HG02588 (cell line): ENCODE measurements at regions not wholly inside any gene's neighbourhood (a gene's known extent, or its start where the extent isn't known, plus 50 kb on each side); places are given as distances from the start of the nearest gene placed in this dataset.

Experiments used
- ATAC-seq: cut with Tn5 transposase; IDR thresholded peaks from one replicate; pipeline ENCODE4 v1.9.1; 2021; ENCODE audit warnings: mild to moderate bottlenecking, moderate library complexity; ENCODE audit not compliant: unreplicated experiment

DNA sequence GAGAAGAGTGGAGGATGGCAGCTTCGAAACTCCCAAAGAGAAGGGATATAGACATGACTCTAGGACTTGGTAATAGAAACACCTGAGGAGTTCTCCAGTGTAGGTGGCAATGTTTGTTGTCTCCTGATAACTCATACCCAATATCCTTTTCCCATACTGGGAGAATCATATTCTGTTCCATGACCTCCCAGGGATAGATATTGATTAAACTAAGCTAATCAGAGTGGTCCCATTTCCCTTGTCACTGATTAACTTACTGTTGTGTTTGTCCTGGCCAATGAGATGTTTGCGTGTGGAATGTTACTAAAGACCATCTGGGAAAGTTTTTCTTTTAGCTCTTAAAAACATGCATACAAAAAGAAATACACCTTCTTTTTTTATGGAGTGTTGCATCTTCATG is 85.6 kb downstream of the RPL22L1 start:
- ATAC-seq, result no peak

- no peak for ATAC-seq
Measured at GRCh38 chr3:170780955-170781354, 89.0 kb downstream of the RPL22L1 start.

DNA sequence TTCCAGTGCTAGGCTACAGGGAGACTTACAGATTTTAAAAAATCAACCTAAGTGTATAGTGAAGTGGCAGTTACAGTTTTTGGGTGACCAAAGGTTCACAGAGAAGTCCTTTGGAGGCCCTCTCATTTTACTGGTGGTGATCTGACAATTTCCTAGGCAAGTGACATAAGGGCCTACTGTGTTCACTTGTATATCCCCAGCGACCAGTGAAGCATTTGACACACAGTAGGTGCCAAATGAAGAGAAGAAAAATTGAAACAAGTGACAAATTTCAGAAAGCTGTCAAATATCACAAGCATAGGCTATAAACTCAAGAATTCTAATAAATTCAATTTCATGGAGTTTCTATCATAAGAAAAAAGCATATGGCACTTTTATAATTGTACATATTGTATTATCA is 89.5 kb downstream of the RPL22L1 start:
- no peak for ATAC-seq

DNA sequence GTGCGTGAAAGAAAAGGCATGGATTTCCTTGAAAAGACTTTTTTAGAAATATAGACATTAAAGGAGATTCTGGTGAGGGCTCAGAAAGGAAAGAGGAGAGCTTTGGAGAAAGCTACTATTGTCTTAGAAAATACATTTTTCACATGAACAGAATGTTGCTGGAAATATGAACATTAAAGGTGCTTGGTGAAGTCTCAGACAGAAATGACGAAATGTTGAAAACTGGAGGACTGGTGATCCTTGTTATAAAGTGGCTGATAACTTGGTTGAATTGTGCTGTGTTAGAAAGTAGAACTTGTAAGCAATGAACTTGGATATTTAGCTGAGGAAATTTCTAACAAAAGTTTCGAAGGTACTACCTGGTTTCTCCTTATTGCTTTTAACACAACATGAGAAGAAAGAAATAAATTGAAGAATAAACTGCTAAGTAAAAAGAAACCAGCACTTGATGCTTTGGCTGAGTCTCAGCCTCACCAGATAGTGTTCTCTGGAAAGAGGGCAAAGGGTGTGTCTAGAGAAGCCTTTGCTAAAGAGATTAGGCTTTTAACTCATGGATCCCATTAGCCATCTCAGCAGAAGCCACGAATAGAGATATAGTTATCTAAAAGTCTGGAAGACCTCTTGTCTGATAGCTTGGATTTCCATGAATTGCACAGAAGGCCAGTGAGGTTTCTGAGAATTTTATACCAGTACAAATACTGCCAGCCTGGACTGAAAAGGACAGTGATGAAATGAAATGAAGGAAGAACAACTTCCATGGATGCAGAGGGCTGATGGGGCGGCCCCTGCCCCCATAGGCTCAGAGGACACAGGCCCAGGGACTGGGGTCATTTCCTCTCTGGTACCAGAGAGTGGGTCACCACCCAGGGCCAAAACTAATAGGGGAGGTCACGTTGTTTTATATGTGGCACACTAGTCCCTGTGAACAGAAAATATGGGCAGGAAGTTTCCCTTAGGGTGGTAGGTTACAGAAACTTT is 91.5 kb downstream of the RPL22L1 start:
- ATAC-seq, result no peak

DNA sequence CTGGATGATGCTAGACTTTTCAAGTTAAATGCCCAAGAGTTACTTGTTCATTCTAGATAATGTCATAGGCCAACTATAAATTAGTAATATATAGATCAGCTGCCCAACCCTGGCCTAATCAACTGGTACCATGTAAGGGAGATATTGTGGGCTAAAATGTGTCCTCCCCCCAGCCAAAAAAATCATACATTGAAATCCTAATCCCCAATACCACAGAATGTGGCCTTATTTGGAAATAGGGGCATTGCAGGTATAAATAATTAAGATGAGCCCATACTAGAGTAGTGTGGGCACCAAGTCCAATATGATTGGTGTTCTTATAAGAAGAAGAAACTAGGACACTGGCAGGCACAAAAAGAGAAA is 92.5 kb downstream of the RPL22L1 start:
- ATAC-seq, result no peak

- ATAC-seq, result no peak
Measured at GRCh38 chr3:170776887-170777563, 93.0 kb downstream of the RPL22L1 start.

DNA sequence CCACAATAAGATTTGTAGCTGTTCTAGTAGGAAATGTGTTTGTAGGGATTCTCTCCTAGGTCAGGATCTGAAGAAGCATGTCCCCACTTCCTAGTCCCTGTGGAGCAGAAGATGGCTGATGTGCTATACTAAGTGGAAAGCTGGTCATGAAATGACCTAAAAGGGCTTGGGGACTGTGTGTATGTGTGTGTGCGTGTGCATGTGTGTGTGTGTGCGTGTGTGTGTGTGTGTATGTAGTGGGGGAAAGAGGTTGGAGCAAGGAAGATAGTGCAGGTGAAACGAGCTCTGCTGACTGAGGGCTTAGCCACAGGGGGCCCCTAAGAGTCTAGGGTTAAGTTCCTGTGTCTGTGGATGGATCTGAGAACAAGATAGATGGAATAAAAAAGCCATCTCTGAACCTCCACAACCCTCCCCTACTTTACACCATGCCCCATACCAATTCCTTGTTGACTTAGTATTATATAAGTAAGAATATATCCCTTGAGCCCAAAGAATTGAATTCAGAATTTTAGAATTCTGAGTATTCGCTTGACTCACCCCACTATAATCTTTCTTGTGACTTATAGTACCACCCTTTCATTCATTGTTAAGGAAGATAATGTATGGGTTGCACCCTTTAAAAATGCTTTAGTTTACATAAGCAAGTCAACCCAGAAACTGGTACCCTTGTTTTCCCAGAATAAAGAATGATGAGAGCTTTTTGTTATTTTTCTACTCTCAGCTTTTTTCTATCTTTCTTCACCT is 96.1 kb downstream of the RPL22L1 start:
- no peak for ATAC-seq

DNA sequence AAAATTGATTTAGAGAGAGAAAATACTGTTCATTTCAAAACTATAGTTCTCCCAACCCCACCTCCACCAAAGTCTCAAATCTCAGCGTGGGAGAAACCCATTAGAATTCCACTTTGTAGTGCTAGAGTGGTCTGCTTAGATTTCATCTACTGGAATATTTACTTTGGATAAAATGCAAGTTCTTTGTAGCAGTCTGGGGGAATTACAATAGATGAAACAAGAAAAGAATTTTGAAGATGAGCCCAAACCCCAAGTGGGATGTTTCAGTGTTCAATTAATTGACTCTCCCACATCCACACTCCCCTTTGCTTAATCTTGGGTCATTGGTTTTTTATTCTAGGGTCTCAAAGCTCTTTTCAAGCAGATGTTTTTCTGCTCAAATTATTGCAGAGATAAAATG is 97.8 kb downstream of the RPL22L1 start:
- ATAC-seq, result no peak

DNA sequence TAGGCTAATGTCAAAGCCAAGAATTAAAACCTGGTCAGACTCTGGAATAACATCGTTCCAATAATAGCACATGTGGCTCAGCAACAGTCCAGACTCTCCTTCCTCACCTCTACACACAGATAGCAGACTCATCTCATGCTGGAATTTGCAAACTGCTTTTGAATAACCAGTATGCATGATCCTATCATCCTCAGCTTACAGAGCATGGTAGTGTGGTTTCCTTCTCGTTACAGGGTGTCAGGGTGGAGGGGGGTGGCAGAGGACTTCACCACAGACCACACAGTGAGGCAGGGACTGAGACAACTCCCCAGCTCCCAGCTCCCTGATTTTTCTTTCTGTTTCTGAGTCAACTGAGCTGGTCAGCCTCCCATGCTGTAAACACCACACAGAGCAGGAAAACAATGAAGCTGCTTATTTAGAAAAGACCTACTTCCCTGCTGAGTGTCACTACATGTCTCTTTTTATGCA is 101.6 kb downstream of the RPL22L1 start:
- no peak for ATAC-seq

DNA sequence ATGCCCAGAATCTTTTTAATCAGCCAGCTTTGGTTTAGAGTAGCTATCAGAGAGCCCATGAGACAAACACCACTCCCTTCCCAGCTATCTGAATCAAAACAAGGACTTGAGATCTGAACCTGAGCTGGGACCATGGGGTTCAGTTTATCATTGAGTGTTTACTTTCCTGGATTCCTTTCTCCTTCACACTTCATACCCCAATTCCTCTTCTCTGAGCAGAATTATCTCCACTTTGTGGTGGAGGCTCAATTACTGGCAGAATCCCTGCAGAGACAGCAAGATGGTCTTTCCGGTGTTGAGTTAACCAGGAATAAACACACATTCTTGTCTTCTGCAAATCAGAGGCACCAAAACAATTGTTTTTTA is 102.4 kb downstream of the RPL22L1 start:
- ATAC-seq, result no peak

DNA sequence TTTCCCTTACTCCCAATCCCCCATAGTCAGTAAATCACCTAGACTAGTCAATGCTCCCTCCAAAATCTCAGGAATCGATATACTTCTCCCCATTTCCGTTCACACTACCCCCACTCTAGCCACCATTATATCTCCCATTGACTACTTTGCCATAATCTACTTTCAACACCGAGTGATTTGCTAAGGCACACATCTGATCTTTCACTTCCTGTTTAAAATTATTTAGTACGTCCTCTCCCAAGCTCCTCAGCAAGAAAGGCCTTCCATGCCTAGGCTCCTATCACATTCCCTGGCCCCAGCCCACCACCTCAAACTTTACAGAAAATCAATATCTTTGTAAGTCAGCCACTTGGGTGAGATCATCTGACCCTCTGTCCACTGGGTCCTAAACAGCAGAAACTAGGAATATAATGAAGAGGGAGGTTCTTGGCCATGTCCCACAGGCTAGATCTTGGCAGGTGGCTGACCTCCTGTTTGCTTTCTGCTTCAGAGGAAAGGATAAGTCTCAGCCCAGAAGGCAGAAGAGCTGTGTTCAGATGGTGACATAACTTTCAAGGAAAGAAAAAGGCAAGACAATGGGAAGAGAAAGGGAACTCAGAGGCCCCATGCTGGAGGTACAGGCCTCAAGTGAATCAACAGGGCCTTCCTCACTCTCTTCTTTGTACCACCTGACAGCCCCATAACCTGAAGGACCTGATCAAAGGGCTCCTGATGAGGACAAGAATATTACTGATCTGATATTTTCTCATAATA is 103.0 kb downstream of the RPL22L1 start:
- no peak for ATAC-seq

- ATAC-seq, result no peak
Measured at GRCh38 chr3:170766253-170766652, 103.7 kb downstream of the RPL22L1 start.

- no peak for ATAC-seq
Measured at GRCh38 chr3:170765419-170766078, 104.4 kb downstream of the RPL22L1 start.

DNA sequence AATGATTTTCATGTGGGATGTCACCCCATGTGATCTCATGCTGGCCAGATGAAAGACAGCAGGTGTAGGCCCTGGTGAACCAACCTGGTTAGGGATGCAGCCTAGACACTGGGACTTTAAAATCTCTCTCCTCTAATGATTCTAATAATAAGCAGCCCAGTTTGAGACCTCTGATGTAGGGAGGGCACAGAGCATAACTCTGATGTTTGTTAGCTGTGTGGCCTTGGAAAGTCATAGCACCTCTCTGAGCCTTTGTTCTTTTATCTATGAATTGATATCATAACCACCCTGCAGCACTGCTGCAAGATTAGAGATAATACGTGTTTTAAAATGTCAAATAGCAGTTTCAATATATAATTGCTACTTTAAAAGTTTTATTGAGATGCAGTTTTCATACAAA is 106.0 kb downstream of the RPL22L1 start:
- no peak for ATAC-seq

DNA sequence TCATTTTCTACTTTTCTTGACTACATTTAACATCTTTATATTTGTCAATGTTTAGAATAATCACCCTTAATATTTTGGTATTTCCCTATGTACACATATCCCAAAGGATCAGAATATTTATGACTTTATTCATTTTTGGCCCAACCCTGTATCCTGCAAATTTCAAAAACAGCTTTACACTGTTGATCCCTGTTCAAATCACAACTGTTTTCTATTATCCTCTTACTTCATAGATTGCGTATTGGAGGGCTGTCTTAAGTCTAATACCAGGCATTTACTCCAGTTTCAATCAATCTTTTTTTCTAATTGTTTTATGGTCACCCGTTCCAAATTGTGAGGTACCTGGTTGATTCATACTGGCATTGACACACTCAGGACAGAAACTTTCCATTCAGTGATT is 107.9 kb downstream of the RPL22L1 start:
- no peak for ATAC-seq

GRCh38 chr3:170761103-170761502 is 108.9 kb downstream of the RPL22L1 start:
- no peak for ATAC-seq

DNA sequence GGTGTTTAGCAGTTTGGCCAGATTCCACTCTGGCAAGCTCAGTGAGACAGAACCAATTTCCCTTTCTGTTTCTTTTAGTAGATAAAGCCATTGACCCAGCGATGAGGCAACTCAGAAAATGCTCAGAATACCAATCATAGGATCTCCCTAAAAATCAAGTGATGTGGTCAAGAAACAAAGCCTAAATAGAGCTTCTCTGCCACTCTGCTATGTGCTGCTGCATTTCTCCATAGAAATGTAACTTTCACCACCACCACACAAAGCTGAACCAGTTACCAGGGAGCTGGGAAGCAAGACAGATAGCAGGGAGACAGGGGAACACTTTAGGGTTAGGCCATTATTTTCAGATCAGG is 109.8 kb downstream of the RPL22L1 start:
- ATAC-seq, result no peak

- ATAC-seq, result no peak
Measured at GRCh38 chr3:170759511-170760173, 110.4 kb downstream of the RPL22L1 start.

GRCh38 chr3:170757038-170757437 is 113.0 kb downstream of the RPL22L1 start:
- no peak for ATAC-seq

DNA sequence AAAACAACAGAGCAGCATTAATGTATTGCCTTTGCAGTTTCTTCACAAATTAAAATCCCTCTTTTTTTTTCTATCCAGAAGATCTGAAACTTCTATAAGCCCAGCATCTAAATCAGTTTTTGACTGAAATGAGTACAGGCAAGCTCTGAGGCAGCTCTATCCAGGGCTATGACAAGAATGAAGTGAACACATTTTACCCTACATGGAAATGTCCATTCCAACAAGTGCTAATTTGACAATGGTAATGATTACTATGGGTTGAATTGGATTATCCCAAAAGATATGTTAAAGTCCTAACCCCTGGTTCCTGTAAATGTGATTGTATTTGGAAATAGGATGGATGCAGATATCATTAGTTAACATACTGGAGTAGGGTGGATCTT is 115.7 kb downstream of the RPL22L1 start:
- ATAC-seq, result no peak
